Sigmoid colon (tissue), 6 donors: ENCODE measurements at regions not wholly inside any gene's neighbourhood (a gene's known extent, or its start where the extent isn't known, plus 50 kb on each side); places are given as distances from the start of the nearest gene placed in this dataset.

Experiments
- DNase-seq: peaks from one replicate; pipeline ENCODE4 v3.0.0-alpha.2; 2019
- H3K27ac ChIP-seq, 4 donors: fragments of 200-600 bp; sonication (generic); one replicate each; pipeline ENCODE4 v1.5.1; 2016 to 2019; ENCODE audit warnings: mild to moderate bottlenecking in 1 of 4
- H3K27me3 ChIP-seq, 3 donors: fragments of 200-600 bp; sonication (generic); one replicate each; pipeline ENCODE4 v1.5.1; 2019; ENCODE audit warnings: mild to moderate bottlenecking in 1 of 3
- H3K36me3 ChIP-seq, 4 donors: fragments of 200-600 bp; sonication (generic); one replicate each; pipeline ENCODE4 v1.5.1; 2016 to 2019
- H3K4me1 ChIP-seq, 4 donors: fragments of 200-600 bp; sonication (generic); one replicate each; pipeline ENCODE4 v1.5.1; 2017 to 2019
- H3K4me3 ChIP-seq, 4 donors: fragments of 200-600 bp; sonication (generic); one replicate each; pipeline ENCODE4 v1.5.1; 2017 to 2019; ENCODE audit warnings: mild to moderate bottlenecking in 2 of 4, moderate library complexity in 1 of 4
- H3K9me3 ChIP-seq, 4 donors: fragments of 200-600 bp in 3 of 4; sonication (generic) in 3 of 4; one replicate each; pipeline versions ENCODE4 v1.5.1 to v1.6.1; 2013 to 2019
- EP300 ChIP-seq, 4 donors: sonication (generic); formaldehyde crosslinking; IDR thresholded peaks; one replicate each; pipeline ENCODE4 v1.6.1; 2017; ENCODE audit warnings: antibody characterized with exemption in 4 of 4
- POLR2A ChIP-seq, 2 donors: fragments of 450-650 bp; IDR thresholded peaks; one replicate each; pipeline ENCODE4 v1.6.1; 2016; ENCODE audit warnings: antibody characterized with exemption in 2 of 2, mild to moderate bottlenecking in 2 of 2, moderate library complexity in 2 of 2
- POLR2AphosphoS5 ChIP-seq, 4 donors: sonication (generic); formaldehyde crosslinking; IDR thresholded peaks; one replicate each; pipeline ENCODE4 v1.6.1; 2017; ENCODE audit warnings: antibody characterized with exemption in 4 of 4
- WGBS, 2 donors: extraction: QIAGEN DNeasy Blood & Tissue Kit; methylation state at CpG; one replicate each; pipeline ENCODE4 v1.1.7; 2013; 5-methylcytosine and 5-hydroxymethylcytosine counted together
- intact Hi-C: fragments of 100-400 bp; cut with DNase I; formaldehyde crosslinking; loops from one replicate; pipeline ENCODE4 v1.15.1; 2023
- TF ChIP-seq, protein P1 (sequence below), 4 experiments: fragments of 450-650 bp in 3 of 4; fragments of 200-600 bp in 1 of 4; IDR thresholded peaks; one replicate each; pipeline ENCODE4 v1.5.1; 2016 to 2019; ENCODE audit warnings: antibody characterized with exemption in 4 of 4, mild to moderate bottlenecking in 3 of 4, moderate library complexity in 2 of 4
- donor health status: healthy with polysubstance abuse.
- donor health status: healthy.

DNA sequence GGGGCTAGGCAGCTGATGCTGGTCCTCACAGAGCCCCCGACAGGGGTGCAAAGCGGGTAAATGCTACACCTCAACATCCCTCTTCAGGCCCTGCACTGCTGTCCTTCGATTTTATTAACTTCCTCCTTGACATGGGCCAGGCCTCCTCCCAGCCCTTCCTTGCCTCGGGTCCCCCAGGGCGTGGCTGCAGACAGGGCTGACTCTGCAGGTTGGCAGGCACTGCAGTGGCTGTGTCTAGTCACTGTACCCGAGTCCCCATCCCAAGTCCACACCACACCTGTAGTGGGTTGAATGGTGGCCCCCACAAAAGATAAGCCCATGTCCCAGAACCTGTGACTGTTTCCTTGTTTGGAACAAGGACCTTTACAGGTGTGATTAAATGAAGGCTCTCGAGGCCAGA is 140.2 kb downstream of the TWIST2 start:
- Histone ChIP-seq H3K36me3 (no peaks in the 10 kb centered on the region), H3K27ac (no peak overlapping the region), H3K4me1 (peaks cover 0 to 9% (median 8%) of the 10 kb centered on the region in 4 donors), H3K27me3 (no peaks in the 10 kb centered on the region), H3K4me3 (no peak overlapping the region), H3K9me3 (no peaks in the 10 kb centered on the region)
- WGBS, 2 donors = 43 to 55% methylated on average over 7 of the region's 7 CpGs
- DNase-seq = no peak
- TF ChIP-seq EP300 (IDR thresholded peaks at IDR 0.05) = no peak
- TF ChIP-seq, protein P1, sequence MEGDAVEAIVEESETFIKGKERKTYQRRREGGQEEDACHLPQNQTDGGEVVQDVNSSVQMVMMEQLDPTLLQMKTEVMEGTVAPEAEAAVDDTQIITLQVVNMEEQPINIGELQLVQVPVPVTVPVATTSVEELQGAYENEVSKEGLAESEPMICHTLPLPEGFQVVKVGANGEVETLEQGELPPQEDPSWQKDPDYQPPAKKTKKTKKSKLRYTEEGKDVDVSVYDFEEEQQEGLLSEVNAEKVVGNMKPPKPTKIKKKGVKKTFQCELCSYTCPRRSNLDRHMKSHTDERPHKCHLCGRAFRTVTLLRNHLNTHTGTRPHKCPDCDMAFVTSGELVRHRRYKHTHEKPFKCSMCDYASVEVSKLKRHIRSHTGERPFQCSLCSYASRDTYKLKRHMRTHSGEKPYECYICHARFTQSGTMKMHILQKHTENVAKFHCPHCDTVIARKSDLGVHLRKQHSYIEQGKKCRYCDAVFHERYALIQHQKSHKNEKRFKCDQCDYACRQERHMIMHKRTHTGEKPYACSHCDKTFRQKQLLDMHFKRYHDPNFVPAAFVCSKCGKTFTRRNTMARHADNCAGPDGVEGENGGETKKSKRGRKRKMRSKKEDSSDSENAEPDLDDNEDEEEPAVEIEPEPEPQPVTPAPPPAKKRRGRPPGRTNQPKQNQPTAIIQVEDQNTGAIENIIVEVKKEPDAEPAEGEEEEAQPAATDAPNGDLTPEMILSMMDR (IDR thresholded peaks at IDR 0.05) = no peak
- no peak for TF ChIP-seq POLR2A (IDR thresholded peaks at IDR 0.05)
- TF ChIP-seq POLR2AphosphoS5 (IDR thresholded peaks at IDR 0.05) = no peak
- intact Hi-C loops = no loop called here

DNA sequence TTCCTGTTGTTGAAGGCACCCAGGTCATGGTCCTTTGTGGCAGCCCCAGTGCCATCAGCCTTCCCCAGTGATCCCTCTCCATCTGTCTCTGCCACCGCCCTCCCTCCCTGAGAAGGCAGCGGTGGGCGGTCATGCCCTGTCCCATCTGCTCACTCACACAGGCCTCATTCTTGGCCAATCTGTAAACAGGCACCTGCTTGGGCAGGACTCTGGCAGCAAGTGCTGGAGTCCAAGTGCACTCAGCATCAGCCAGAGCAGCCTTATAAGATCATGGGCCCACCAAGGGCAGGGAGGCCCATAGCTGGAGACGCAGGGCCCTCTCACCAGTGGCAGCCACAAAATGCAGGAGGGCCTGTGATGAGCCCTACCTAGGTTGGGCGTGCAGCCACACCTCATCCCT is 140.9 kb downstream of the TWIST2 start:
- Histone ChIP-seq H3K27me3 (no peaks in the 10 kb centered on the region), H3K4me1 (peaks cover 0 to 9% (median 8%) of the 10 kb centered on the region in 4 donors), H3K36me3 (no peaks in the 10 kb centered on the region), H3K4me3 (no peak overlapping the region), H3K27ac (no peak overlapping the region), H3K9me3 (no peaks in the 10 kb centered on the region)
- 93 to 95% methylated on average over 5 of the region's 5 CpGs for WGBS, 2 donors
- TF ChIP-seq, protein P1 (IDR thresholded peaks at IDR 0.05) = no peak
- TF ChIP-seq POLR2AphosphoS5 (IDR thresholded peaks at IDR 0.05) (no peak), POLR2A (IDR thresholded peaks at IDR 0.05) (no peak), EP300 (IDR thresholded peaks at IDR 0.05) (no peak)
- peak; percentile 51 for DNase-seq
- intact Hi-C loops = no loop called here

DNA sequence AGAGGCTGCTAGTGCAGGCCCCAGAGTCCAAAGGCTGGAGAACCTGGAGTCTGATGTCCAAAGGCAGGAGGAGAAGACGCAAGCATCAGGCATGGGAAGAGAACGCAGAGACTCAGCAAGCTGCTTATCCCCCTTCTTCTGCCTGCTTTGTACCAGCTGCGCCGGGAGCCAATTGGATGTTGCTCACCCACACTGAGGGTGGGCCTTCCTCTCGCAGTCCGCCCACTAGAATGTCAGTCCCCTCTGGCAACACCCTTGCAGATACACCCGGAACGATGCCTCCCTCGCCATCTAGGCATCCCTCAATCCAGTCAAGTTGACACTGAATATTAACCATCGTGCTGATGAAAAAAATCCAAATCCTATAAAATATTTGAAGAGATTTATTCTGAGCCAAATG is 141.6 kb downstream of the TWIST2 start:
- Histone ChIP-seq H3K36me3 (no peaks in the 10 kb centered on the region), H3K9me3 (no peaks in the 10 kb centered on the region), H3K27ac (no peak overlapping the region), H3K27me3 (no peaks in the 10 kb centered on the region), H3K4me3 (no peak overlapping the region), H3K4me1 (peaks cover 0 to 9% (median 8%) of the 10 kb centered on the region in 4 donors)
- TF ChIP-seq, protein P1 (IDR thresholded peaks at IDR 0.05) = no peak
- TF ChIP-seq POLR2A (IDR thresholded peaks at IDR 0.05) (no peak), EP300 (IDR thresholded peaks at IDR 0.05) (no peak), POLR2AphosphoS5 (IDR thresholded peaks at IDR 0.05) (no peak)
- intact Hi-C loops = no loop called here
- WGBS, 2 donors = 91 to 93% methylated on average over 10 of the region's 10 CpGs
- DNase-seq = peak; percentile 54

DNA sequence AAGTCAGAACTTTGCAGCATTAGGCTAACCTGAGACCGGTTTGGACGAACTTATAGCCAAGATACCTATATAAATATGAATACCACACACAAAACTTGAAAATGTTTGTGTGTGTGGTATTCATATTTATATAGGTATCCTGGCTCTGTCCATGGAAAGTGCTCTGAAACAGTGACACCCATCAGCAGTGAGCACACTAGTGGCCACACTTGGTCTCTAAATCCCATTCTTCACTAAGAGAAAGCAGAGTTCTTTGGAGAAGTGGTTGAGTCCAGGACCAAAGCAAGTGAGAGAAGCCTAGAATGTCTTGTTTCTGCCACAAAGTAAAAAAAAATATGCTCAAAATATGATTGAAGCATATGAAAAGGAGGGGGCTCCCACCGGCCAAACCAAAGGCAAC is 146.5 kb downstream of the TWIST2 start:
- intact Hi-C loops = no loop called here
- Histone ChIP-seq H3K9me3 (no peaks in the 10 kb centered on the region), H3K4me3 (no peak overlapping the region), H3K36me3 (no peaks in the 10 kb centered on the region), H3K27ac (no peak overlapping the region), H3K27me3 (no peaks in the 10 kb centered on the region), H3K4me1 (peaks cover 0 to 8% (median 2%) of the 10 kb centered on the region in 4 donors)
- no peak for DNase-seq
- TF ChIP-seq, protein P1 (IDR thresholded peaks at IDR 0.05) = no peak
- TF ChIP-seq POLR2A (IDR thresholded peaks at IDR 0.05) = no peak
- TF ChIP-seq POLR2AphosphoS5 (IDR thresholded peaks at IDR 0.05) = no peak
- no peak for TF ChIP-seq EP300 (IDR thresholded peaks at IDR 0.05)
- WGBS, 2 donors = 97 to 98% methylated on average over 3 of the region's 3 CpGs

DNA sequence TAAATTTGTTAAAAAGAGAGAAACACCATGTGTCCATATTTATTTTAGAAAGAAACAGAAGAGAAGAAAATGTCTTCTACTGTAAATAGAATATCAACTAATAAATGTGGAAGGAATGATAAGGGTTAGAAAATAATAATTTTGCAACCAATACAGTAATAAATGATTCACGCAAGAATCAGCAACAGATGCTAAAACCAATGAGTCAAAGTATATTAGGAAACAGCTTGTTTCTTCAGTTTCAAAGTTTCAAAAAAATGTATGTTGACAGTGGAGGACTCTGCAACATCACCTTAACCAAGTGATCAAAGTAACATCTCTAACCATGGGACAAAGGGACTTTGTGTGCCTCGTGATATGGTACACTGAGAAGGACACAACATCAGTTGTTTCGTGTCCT is 147.0 kb downstream of the TWIST2 start:
- no peak overlapping the region for H3K27ac ChIP-seq
- WGBS, 2 donors = 87 to 88% methylated on average over 3 of the region's 3 CpGs
- TF ChIP-seq, protein P1 (IDR thresholded peaks at IDR 0.05) = no peak
- TF ChIP-seq POLR2AphosphoS5 (IDR thresholded peaks at IDR 0.05) = no peak
- TF ChIP-seq EP300 (IDR thresholded peaks at IDR 0.05) = no peak
- no peak for TF ChIP-seq POLR2A (IDR thresholded peaks at IDR 0.05)

More for the DNA sequence above, 147.0 kb downstream of the TWIST2 start:
- Histone ChIP-seq H3K9me3 (no peaks in the 10 kb centered on the region), H3K4me1 (peaks cover 0 to 13% (median 2%) of the 10 kb centered on the region in 4 donors), H3K27me3 (no peaks in the 10 kb centered on the region), H3K36me3 (no peaks in the 10 kb centered on the region), H3K4me3 (no peak overlapping the region)
- intact Hi-C loops = no loop called here
- no peak for DNase-seq
